GM19351 (cell line): ENCODE measurements at regions not wholly inside any gene's neighbourhood (a gene's known extent, or its start where the extent isn't known, plus 50 kb on each side); places are given as distances from the start of the nearest gene placed in this dataset.
A peak's percentile ranks its signal among the peaks of the same experiment; 100 is the strongest.
"Not testable (repeated sequence)": the region's sequence is repeated elsewhere in the genome, so short reads cannot be mapped to it uniquely, and the experiment has no call there.

Experiments
- ATAC-seq: cut with Tn5 transposase; IDR thresholded peaks from one replicate; pipeline ENCODE4 v1.9.1; 2021; ENCODE audit warnings: mild to moderate bottlenecking, moderate library complexity; ENCODE audit not compliant: unreplicated experiment

DNA sequence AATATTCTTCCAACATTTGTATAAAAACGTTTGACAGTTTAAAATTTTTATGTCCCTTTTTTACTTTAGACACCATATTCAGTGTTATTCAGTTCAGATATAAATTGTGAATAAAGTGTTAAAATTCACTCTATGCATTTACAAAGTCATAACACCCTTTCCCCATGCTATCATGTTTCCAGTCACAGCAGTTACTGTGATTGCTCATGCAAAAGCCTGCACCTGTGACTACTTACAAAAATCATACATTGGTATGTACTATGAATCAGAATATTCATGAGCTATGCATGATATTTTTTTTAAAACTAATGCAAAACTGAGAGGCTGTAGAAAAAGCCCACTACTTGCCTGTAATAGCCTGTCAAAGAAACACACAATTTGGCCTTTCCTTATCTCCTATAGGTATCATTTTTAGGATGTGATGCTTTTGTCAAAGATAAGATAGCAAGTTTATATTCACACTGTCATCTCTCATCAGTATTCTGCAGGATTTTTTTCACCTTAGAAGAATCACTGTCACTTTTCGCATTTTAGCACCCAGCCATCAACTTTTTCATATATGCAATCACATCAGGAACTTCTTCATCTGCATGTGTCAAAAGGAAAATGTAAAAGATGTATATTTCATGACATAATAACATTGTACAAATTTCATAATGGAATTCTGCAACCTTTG is 443.2 kb downstream of the C12orf50 start:
- ATAC-seq, result no peak

GRCh38 chr12:87579091-87579490 is 450.1 kb downstream of the C12orf50 start:
- ATAC-seq, result not testable (repeated sequence)

DNA sequence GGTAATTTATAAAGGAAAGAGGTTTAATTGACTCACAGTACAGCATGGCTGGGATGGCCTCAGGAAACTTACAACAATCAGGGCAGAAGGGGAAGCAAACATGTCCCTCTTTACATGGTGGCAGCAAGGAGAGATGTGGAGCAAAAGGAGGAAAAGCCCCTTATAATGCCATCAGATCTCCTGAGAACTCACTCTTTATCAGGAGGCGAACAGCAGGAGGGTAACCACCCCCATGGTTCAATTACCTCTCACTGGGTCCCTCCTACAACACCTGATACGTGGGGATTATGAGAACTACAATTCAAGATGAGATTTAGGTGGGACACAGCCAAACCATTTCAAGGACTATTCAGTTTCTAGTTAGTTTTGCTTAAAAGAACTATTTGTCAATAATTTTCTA is 453.3 kb downstream of the C12orf50 start:
- no peak for ATAC-seq

- not testable (repeated sequence) for ATAC-seq
These were observed 462.3 kb downstream of the C12orf50 start for GRCh38 chr12:87566918-87567317.

GRCh38 chr12:87556985-87557384 is 472.2 kb downstream of the C12orf50 start:
- no peak for ATAC-seq

DNA sequence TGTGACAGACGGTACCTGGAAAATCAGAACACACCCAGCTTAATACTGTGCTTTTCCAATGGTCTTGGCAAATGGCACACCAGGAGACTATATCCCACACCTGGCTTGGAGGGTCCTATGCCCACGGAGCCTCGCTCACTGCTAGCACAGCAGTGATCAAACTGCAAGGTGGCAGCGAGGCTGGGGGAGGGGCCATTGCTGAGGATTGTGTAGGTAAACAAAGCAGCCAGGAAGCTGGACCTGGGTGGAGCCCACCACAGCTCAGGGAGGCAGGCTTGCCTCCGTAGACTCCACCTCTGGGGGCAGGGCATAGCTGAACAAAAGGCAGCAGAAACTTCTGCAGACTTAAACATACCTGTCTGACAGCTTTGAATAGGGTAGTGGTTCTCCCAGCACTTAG is 498.0 kb downstream of the C12orf50 start:
- not testable (repeated sequence) for ATAC-seq

GRCh38 chr12:87529413-87529812 is 499.8 kb downstream of the C12orf50 start:
- no peak for ATAC-seq

GRCh38 chr12:87520968-87521367 is 508.2 kb downstream of the C12orf50 start:
- no peak for ATAC-seq

GRCh38 chr12:87518481-87518880 is 510.7 kb downstream of the C12orf50 start:
- ATAC-seq, result no peak

DNA sequence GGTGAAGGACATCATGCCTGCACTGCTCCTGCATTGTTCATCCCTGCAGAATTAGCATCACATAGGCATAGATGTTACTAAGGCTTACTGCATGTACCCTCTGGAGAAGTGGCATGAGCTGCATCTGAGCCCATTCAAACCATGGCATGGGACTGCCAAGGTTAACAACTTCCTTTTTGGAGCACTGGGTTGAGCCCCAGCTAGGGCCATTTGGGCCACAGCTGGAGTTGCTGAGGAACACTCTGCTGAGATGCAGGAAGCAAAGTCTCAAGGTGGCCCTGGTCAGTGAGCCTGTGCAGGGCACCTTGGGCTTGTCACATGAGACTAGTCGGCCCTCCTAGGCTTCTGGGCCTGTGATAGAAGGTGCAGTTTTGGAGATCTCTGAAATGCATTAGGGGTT is 511.2 kb downstream of the C12orf50 start:
- ATAC-seq, result no peak

- no peak for ATAC-seq
These were observed 515.5 kb downstream of the C12orf50 start for GRCh38 chr12:87513536-87514280.

- no peak for ATAC-seq
These were observed 517.8 kb downstream of the C12orf50 start for GRCh38 chr12:87511371-87511770.

DNA sequence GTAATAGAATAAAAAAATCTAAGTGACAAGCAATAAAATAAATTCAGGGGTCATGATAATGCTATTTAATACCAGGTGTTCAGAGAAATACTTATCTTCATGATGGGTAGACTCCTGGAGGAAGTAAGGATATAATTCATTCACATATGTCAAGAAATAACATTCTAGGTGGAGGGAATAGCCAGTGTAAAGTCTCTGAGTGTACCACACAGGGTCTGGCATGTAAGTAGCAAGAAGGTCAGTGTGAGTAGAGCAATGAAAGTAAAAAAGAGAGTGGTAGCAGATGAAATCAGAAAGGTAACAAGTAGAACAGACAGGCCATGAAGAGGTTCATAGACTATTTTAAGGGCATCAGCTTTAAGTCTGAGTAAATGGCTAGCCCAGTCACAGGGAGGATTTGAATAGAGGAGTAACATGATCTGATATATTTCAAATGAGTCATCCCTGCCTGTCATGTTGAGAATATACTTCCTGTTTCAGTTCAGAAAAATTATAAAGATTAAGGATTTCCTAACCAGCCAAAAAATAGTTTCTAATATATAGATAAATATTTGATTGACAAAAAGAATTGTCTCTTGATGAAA is 519.9 kb downstream of the C12orf50 start:
- peak; percentile 84 for ATAC-seq

DNA sequence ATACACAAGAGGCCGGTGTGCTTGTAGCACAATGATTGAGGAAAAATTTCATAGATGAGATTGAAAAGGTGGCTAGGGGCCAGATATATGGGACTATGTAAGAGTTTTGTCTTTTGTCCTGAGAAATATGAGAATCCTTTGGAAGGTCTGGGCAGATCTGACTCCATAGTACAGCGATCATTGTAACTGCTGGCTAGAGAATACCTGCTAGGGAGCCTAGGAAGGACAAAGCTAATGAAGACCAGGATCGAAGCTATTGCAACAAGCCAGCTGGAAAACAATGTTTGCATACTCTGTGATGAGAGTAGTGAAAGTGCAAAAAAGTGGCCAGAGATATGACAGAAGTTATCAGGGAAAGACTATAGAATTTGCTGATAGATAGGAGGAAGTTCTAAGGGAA is 537.6 kb downstream of the C12orf50 start:
- no peak for ATAC-seq

DNA sequence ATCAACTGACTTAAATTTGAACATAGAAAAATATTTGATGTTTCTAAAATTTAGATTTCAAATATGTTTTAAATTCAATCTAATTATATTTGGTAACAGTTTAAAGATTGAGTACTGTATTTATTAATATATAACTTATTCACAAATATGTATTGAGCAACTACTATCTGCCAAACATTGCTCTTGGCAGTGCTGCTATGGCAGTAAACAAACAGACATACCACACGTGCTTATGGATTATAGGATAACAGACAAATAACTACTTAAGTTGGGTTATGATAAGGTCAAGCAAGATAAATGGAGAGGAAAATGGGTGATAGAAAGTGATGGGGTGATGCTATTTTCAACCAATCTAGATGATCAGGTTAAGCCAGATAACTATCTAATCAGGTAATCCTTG is 538.1 kb downstream of the C12orf50 start:
- no peak for ATAC-seq

DNA sequence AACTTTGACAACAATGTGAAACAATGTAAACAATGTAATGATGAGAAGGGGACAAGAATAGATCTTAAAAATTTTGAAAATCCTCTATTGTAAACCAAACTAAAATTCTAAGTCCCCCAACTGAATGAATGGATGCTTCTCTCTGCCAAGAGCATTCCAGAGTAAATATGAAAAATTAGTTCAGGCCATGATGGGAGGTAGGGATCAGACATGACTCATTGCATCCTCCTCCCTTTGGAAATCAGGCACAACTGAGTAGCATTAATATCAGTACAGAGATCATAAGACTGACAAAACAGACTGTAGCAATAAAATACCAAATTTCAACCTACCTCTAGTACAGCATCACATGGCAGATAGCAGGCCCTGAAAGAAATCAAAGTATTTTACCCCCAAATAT is 559.9 kb downstream of the C12orf50 start:
- no peak for ATAC-seq

DNA sequence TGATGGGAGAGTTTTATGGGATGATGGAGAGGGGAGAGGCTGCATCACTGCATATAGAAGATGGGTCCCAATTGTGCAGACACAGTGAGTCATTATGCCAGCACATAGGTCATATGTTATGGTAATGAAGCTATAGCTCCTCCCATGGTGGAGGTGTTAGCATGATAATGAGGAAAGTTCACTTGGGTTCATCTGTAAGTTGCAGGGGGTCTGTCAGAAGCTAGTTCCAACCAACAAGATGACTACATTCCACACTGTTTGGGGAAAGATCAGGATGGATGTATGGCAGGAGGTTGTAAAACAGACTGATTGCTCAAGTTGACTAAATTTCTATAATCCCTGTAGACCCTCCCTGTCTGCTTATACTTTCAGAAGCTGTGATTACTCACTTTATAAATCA is 561.3 kb downstream of the C12orf50 start:
- no peak for ATAC-seq

GRCh38 chr12:87464565-87464964 is 564.6 kb downstream of the C12orf50 start:
- ATAC-seq, result no peak

DNA sequence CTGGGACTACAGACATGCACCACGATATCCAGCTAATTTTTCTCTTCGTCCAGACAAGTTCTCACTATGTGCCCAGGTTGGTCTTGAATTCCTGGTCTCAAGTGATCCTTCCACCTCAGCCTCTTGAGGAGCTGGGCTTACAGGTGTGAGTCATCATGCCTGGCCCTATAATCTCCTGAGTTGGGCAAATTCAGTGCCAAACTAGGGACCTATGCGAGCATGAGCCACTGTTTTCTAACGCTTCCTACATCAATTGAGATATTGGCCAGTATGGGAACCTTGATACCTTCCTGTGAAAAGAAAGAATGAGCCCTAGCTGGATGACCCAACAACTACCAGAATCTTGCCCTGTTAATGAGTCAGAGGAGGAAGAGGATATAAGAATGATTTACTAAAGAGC is 585.2 kb downstream of the C12orf50 start:
- ATAC-seq, result no peak

- ATAC-seq, result no peak
These were observed 587.7 kb downstream of the C12orf50 start for GRCh38 chr12:87441511-87441910.

DNA sequence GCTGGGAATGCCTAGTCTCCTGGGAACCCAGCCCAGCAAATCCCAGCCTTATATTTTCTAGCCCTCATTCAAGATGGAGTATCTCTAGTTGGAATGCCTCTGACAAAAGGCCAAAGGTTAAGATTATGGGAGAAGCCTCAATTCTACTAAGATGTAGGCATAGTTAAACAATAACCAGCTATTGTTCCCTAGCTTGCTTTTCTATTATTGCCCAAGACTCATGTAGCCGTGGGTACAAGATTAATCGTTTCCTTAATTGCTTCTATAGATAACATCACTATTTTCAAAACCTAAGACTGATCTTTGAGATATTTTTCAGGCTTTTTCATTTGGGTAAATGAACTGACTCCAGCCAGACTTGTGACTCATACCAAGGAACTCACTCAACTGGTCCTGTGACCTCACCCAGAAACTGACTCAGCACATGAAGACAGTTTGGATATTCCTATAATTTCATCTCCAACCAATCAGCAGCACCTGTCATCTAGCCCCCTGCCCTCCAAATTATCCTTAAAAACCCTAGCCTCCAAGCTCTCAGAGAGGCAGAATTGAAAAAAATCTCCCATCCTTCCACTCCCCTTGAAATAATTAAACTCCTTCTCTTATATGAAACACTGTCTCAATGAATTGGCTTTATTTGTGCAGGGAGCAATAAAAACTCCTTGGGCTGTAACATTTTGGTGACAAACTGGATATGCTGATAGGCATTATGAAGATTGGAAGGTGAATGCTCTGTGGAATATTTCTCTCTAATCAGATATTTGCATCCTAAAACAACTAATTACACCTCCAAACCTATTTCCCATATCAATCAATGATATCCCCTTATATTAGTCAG is 589.0 kb downstream of the C12orf50 start:
- no peak for ATAC-seq
